ENCODE measurements at regions not wholly inside any gene's neighbourhood (a gene's known extent, or its start where the extent isn't known, plus 50 kb on each side); places are given as distances from the start of the nearest gene placed in this dataset.

DNA sequence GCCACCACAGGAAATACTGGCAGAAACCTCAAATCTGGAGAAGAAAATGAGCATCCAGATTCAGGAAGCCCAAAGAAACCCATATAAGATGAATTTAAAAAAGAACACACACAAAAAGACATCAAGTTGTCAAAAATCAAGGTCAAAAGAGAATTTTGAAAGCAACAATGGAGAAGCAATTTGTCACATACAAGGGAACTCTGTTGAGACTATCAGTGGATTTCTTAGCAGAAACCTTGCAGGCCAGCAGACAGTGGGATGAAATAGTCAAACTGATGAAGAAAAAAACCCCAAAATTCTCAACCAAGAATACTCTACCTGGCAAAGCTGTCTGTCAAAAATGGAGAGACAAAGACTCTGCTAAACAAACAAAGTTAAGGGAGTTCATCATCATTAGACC lies 272.6 kb downstream of the ADCYAP1 start:
- no peak overlapping the region for H3K4me3 ChIP-seq (ENCODE audit: low read depth, low read length)
- TF ChIP-seq POLR2A (IDR thresholded peaks at IDR 0.05; ENCODE audit: extremely low read depth, insufficient read length) = no peak
- TF ChIP-seq, protein P1, sequence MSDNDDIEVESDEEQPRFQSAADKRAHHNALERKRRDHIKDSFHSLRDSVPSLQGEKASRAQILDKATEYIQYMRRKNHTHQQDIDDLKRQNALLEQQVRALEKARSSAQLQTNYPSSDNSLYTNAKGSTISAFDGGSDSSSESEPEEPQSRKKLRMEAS (IDR thresholded peaks at IDR 0.05; ENCODE audit: low read depth, low read length) = no peak
- TF ChIP-seq, protein P2, sequence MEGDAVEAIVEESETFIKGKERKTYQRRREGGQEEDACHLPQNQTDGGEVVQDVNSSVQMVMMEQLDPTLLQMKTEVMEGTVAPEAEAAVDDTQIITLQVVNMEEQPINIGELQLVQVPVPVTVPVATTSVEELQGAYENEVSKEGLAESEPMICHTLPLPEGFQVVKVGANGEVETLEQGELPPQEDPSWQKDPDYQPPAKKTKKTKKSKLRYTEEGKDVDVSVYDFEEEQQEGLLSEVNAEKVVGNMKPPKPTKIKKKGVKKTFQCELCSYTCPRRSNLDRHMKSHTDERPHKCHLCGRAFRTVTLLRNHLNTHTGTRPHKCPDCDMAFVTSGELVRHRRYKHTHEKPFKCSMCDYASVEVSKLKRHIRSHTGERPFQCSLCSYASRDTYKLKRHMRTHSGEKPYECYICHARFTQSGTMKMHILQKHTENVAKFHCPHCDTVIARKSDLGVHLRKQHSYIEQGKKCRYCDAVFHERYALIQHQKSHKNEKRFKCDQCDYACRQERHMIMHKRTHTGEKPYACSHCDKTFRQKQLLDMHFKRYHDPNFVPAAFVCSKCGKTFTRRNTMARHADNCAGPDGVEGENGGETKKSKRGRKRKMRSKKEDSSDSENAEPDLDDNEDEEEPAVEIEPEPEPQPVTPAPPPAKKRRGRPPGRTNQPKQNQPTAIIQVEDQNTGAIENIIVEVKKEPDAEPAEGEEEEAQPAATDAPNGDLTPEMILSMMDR (IDR thresholded peaks at IDR 0.05; ENCODE audit: low read depth, low read length) = no peak
- TF ChIP-seq MYC (IDR thresholded peaks at IDR 0.05; ENCODE audit: low read depth, low read length) = no peak
- no peak for DNase-seq (ENCODE audit: low read depth)

DNA sequence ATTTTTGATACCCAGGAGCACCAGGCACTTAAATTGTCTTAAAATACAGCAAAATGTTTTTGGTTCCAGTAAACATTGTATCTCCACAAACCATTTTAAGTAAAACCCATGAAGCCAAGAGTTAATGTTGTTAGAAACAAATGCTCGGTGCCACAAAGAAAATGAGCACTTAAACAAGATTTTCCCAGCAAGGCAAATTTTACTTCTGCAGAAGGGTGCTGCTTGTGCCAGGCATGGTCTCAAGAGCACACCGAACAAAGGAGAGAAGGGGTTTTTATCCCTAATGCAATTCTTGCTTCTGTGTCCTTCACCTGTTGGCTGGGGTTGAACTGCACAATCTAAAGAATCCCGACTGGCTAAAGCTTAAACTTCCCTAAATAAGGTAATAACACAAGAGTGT lies 286.7 kb downstream of the ADCYAP1 start:
- H3K4me3 ChIP-seq (ENCODE audit: low read depth, low read length) = no peak overlapping the region
- TF ChIP-seq, protein P2 (IDR thresholded peaks at IDR 0.05; ENCODE audit: low read depth, low read length) = no peak
- TF ChIP-seq POLR2A (IDR thresholded peaks at IDR 0.05; ENCODE audit: extremely low read depth, insufficient read length) (no peak), MYC (IDR thresholded peaks at IDR 0.05; ENCODE audit: low read depth, low read length) (no peak)
- TF ChIP-seq, protein P1 (IDR thresholded peaks at IDR 0.05; ENCODE audit: low read depth, low read length) = no peak
- no peak for DNase-seq (ENCODE audit: low read depth)

DNA sequence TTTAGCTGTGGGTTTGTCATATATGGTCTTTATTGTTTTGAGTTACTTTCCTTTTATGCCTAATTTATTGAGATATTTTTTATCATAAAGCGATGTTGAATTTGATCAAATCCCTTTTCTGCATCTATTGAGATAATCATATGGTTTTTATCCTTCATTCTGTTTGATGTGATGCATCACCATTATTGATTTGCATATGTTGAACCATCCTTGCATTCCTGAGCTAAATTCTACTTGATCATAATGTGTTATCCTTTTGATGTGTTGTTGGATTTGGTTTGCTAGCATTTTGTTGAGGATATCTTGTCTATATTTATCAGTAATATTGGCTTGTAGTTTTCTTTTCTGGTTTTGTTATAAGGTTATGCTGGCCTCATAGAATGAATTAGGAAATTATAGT lies 308.5 kb downstream of the ADCYAP1 start:
- no peak overlapping the region for H3K4me3 ChIP-seq (ENCODE audit: low read depth, low read length)
- TF ChIP-seq MYC (IDR thresholded peaks at IDR 0.05; ENCODE audit: low read depth, low read length) = no peak
- TF ChIP-seq, protein P2 (IDR thresholded peaks at IDR 0.05; ENCODE audit: low read depth, low read length) = no peak
- TF ChIP-seq POLR2A (IDR thresholded peaks at IDR 0.05; ENCODE audit: extremely low read depth, insufficient read length) = no peak
- TF ChIP-seq, protein P1 (IDR thresholded peaks at IDR 0.05; ENCODE audit: low read depth, low read length) = no peak
- no peak for DNase-seq (ENCODE audit: low read depth)

DNA sequence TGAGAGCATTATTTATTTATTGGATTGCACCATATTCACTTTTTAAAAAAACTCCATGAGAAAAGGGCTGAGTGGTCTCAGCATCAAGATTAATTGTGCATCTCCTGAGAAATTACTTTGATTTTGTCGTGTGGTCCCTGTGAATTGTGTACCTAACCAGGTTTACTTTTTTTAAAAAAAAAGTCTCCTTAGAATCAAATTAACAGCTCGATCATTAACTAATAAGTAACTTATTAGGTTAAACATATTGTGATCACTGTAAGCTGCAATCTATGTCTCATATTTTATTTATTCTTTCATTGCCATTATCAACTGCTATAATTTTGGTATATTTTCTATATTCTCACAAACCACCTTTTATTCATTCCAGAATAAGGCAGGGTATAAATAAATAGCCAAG lies 318.2 kb downstream of the ADCYAP1 start:
- no peak for TF ChIP-seq MYC (IDR thresholded peaks at IDR 0.05; ENCODE audit: low read depth, low read length)
- TF ChIP-seq, protein P2 (IDR thresholded peaks at IDR 0.05; ENCODE audit: low read depth, low read length) = no peak
- no peak for TF ChIP-seq POLR2A (IDR thresholded peaks at IDR 0.05; ENCODE audit: extremely low read depth, insufficient read length)
- TF ChIP-seq, protein P1 (IDR thresholded peaks at IDR 0.05; ENCODE audit: low read depth, low read length) = no peak
- no peak for DNase-seq (ENCODE audit: low read depth)
- H3K4me3 ChIP-seq (ENCODE audit: low read depth, low read length) = no peak overlapping the region

DNA sequence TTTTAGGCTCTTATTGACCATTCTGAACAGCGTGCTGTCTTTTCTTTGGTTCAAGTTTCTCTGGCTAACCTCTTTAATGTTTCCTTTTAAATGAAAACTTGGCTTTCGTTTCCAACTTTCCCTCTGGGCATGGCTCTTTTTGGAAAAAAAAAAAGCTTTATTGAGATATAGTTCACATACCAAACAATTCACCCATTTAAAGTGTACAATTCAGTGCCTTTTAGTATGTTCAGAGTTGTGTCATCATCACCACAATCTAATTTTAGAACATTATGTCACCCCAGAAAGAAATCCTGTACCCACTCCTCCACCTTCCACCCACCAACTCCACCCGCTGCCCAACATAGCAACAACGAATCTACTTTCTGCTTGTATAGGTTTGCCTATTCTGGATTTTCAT lies 322.4 kb downstream of the ADCYAP1 start:
- DNase-seq (ENCODE audit: low read depth) = no peak
- TF ChIP-seq, protein P1 (IDR thresholded peaks at IDR 0.05; ENCODE audit: low read depth, low read length) = no peak
- TF ChIP-seq POLR2A (IDR thresholded peaks at IDR 0.05; ENCODE audit: extremely low read depth, insufficient read length) (no peak), MYC (IDR thresholded peaks at IDR 0.05; ENCODE audit: low read depth, low read length) (no peak)
- TF ChIP-seq, protein P2 (IDR thresholded peaks at IDR 0.05; ENCODE audit: low read depth, low read length) = no peak
- no peak overlapping the region for H3K4me3 ChIP-seq (ENCODE audit: low read depth, low read length)

DNA sequence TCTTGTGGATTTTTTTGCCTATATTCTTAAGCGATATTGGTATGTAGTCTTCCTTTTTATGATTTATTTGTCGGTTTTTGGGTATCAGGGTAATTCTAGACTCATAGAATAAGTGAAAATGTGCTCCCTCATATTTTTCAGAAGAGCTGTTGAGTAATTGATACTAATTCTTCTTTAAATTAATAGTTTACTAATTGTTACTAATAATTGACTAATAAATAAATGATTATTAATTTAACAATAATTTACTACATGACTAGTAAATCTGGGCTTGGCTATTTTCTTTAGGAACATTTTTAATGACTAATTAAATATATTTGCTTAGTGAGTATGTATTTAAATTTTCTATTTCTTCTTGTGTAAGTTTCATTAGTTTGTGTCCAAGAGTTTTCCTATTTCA lies 325.0 kb downstream of the ADCYAP1 start:
- H3K4me3 ChIP-seq (ENCODE audit: low read depth, low read length) = no peak overlapping the region
- DNase-seq (ENCODE audit: low read depth) = no peak
- no peak for TF ChIP-seq MYC (IDR thresholded peaks at IDR 0.05; ENCODE audit: low read depth, low read length)
- TF ChIP-seq, protein P2 (IDR thresholded peaks at IDR 0.05; ENCODE audit: low read depth, low read length) = no peak
- no peak for TF ChIP-seq POLR2A (IDR thresholded peaks at IDR 0.05; ENCODE audit: extremely low read depth, insufficient read length)
- TF ChIP-seq, protein P1 (IDR thresholded peaks at IDR 0.05; ENCODE audit: low read depth, low read length) = no peak
